ENCODE measurements at regions not wholly inside any gene's neighbourhood (a gene's known extent, or its start where the extent isn't known, plus 50 kb on each side); places are given as distances from the start of the nearest gene placed in this dataset.

- TF ChIP-seq CTCF (IDR thresholded peaks at IDR 0.05; ENCODE audit: extremely low read depth in 1 of 2, insufficient read depth in 1 of 2, low read depth in 1 of 2, low read length in 2 of 2): no peak
- no peak for TF ChIP-seq POLR2A (IDR thresholded peaks at IDR 0.05; ENCODE audit: low read depth, low read length)
- no peak for TF ChIP-seq POLR2AphosphoS5 (IDR thresholded peaks at IDR 0.05; ENCODE audit: insufficient read depth, low read depth, low read length)
Observed at GRCh38 chr18:8519102-8519501, 90.1 kb upstream of the RAB12 start.
